ENCODE measurements at regions not wholly inside any gene's neighbourhood (a gene's known extent, or its start where the extent isn't known, plus 50 kb on each side); places are given as distances from the start of the nearest gene placed in this dataset.

DNA sequence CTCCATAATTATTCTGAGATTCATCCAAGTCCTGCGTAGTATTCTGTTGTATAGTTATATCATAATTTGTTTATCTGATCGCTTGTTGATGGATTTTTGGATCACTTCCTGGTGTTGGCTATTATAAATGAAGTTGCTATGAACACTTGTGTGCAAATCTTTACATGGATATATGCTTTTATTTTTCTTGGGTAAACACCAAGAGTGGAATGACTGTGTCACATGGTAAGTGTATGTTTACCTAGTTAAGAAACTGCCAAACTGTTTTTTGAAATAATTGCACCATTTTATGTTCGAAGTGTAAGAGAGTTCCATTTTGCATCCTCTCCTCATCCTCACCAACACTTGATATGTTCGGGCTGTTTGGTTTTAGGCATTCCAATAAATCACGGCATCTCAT, 360.4 kb upstream of the FRG2C start:
- no peak overlapping the region for H2BK120ac ChIP-seq (ENCODE audit: low read depth, low read length)
- no peak overlapping the region for H3K56ac ChIP-seq (ENCODE audit: extremely low read depth, insufficient read depth, low read length)
- no TSS peak for BruUV-seq (replicated peaks)
- no peak overlapping the region for H3K18ac ChIP-seq (ENCODE audit: low read depth, low read length)
- ATAC-seq (ENCODE audit: low read depth) (no peak), DNase-seq (no peak)
- no peak overlapping the region for H4K8ac ChIP-seq (ENCODE audit: low read depth in 2 of 2, low read length in 2 of 2)
- no peak overlapping the region for H2AK9ac ChIP-seq (replicated peaks; ENCODE audit: low read depth, low read length, poor library complexity)
- intact Hi-C loops (cut with micrococcal nuclease), result no loop called here
- H3K9me3 ChIP-seq (ENCODE audit: control insufficient read depth, insufficient read depth, low read length), result no peaks in the 10 kb centered on the region; the same call in 1 of the 2 replicates
- H3K4me2 ChIP-seq (ENCODE audit: low read depth, low read length), result no peak overlapping the region
- no peak overlapping the region for H3K9ac ChIP-seq (ENCODE audit: low read depth, low read length)
- H3K36me3 ChIP-seq (ENCODE audit: control insufficient read depth, insufficient read depth, low read length), result no peaks in the 10 kb centered on the region
- peaks cover 5% of the 10 kb centered on the region for H3K27me3 ChIP-seq (ENCODE audit: control insufficient read depth, insufficient read depth, low read length)
- no peak overlapping the region for H3K4ac ChIP-seq (ENCODE audit: low read depth, low read length)
- H3K23ac ChIP-seq (ENCODE audit: low read depth, low read length), result no peak overlapping the region
- no peaks in the 10 kb centered on the region for H3K4me1 ChIP-seq (ENCODE audit: control insufficient read depth, insufficient read depth, low read length)
- H3K79me1 ChIP-seq (ENCODE audit: low read depth in 1 of 2, low read length in 2 of 2), result no peaks in the 10 kb centered on the region
- H4K91ac ChIP-seq (ENCODE audit: insufficient read depth, low read depth, low read length), result no peak overlapping the region
- H2BK20ac ChIP-seq (ENCODE audit: low read depth, low read length), result no peak overlapping the region
- dilution Hi-C loops (cut with HindIII; ENCODE audit: low sequenced_read_pairs, unreplicated experiment), result no loop called here
- H2AK5ac ChIP-seq (ENCODE audit: low read depth, low read length), result no peak overlapping the region
- no peak overlapping the region for H3K14ac ChIP-seq (replicated peaks; ENCODE audit: low read depth, low read length)
- in situ Hi-C loops (cut with MboI; ENCODE audit: low sequenced_read_pairs), result no loop called here
- no peak for TF ChIP-seq POLR2A (IDR thresholded peaks at IDR 0.05; ENCODE audit: low read depth, low read length)
- TF ChIP-seq, protein P1, sequence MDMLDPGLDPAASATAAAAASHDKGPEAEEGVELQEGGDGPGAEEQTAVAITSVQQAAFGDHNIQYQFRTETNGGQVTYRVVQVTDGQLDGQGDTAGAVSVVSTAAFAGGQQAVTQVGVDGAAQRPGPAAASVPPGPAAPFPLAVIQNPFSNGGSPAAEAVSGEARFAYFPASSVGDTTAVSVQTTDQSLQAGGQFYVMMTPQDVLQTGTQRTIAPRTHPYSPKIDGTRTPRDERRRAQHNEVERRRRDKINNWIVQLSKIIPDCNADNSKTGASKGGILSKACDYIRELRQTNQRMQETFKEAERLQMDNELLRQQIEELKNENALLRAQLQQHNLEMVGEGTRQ (IDR thresholded peaks at IDR 0.05; ENCODE audit: low read depth, low read length), result no peak
- no peak for TF ChIP-seq MXI1 (IDR thresholded peaks at IDR 0.05; ENCODE audit: borderline replicate concordance, low read depth, low read length)
- TF ChIP-seq, protein P2, sequence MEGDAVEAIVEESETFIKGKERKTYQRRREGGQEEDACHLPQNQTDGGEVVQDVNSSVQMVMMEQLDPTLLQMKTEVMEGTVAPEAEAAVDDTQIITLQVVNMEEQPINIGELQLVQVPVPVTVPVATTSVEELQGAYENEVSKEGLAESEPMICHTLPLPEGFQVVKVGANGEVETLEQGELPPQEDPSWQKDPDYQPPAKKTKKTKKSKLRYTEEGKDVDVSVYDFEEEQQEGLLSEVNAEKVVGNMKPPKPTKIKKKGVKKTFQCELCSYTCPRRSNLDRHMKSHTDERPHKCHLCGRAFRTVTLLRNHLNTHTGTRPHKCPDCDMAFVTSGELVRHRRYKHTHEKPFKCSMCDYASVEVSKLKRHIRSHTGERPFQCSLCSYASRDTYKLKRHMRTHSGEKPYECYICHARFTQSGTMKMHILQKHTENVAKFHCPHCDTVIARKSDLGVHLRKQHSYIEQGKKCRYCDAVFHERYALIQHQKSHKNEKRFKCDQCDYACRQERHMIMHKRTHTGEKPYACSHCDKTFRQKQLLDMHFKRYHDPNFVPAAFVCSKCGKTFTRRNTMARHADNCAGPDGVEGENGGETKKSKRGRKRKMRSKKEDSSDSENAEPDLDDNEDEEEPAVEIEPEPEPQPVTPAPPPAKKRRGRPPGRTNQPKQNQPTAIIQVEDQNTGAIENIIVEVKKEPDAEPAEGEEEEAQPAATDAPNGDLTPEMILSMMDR (conservative IDR thresholded peaks at IDR 0.05; ENCODE audit: low read depth, low read length), result no peak
- no peak for TF ChIP-seq MAFK (IDR thresholded peaks at IDR 0.05; ENCODE audit: low read depth, low read length)
- no peak for TF ChIP-seq CEBPB (IDR thresholded peaks at IDR 0.05; ENCODE audit: low read depth, low read length)
- TF ChIP-seq NFE2L2 (IDR thresholded peaks at IDR 0.05; ENCODE audit: low read depth, low read length), result no peak
- TF ChIP-seq CHD1 (IDR thresholded peaks at IDR 0.05; ENCODE audit: low read depth, low read length), result no peak
- no peak for TF ChIP-seq RFX5 (IDR thresholded peaks at IDR 0.05; ENCODE audit: low read depth, low read length)
- CTCF ChIA-PET, result no interaction called here
- POLR2A ChIA-PET (ENCODE audit: unreplicated experiment), result no interaction called here
- H4K20me1 ChIP-seq (ENCODE audit: insufficient read depth, low read length), result no peaks in the 10 kb centered on the region
- WGBS, 2 experiments (ENCODE audit: extremely low coverage in 2 of 2, insufficient read length in 1 of 2), result no CpG with 5 or more reads among the region's 5 CpGs
- H4K5ac ChIP-seq (ENCODE audit: low read depth, low read length), result no peak overlapping the region
- no peak overlapping the region for H3K4me3 ChIP-seq (ENCODE audit: insufficient read depth, low read depth, low read length)
- H3K9me1 ChIP-seq (ENCODE audit: insufficient read depth, low read length), result no peaks in the 10 kb centered on the region
- H2BK15ac ChIP-seq (ENCODE audit: low read depth, low read length), result no peak overlapping the region
- H2AFZ ChIP-seq (replicated peaks; ENCODE audit: low read length, poor library complexity), result no peak overlapping the region
- no peak overlapping the region for H2BK5ac ChIP-seq (ENCODE audit: low read depth, low read length, poor library complexity, severe bottlenecking)
- no peak overlapping the region for H3K27ac ChIP-seq (ENCODE audit: insufficient read depth, low read length)

Data from IMR-90 (cell line).